NCI-H1694 (cell line): ENCODE measurements at regions not wholly inside any gene's neighbourhood (a gene's known extent, or its start where the extent isn't known, plus 50 kb on each side); places are given as distances from the start of the nearest gene placed in this dataset.
"Not testable (repeated sequence)": the region's sequence is repeated elsewhere in the genome, so short reads cannot be mapped to it uniquely, and the experiment has no call there.

ENCODE experiments used
- DNase-seq: peaks from one replicate; lab custom pipeline; 2025; lab: John Stamatoyannopoulos, UW

GRCh38 chr11:114805431-114805830 lies 127.1 kb downstream of the NXPE2 start:
- DNase-seq, result not testable (repeated sequence)

DNA sequence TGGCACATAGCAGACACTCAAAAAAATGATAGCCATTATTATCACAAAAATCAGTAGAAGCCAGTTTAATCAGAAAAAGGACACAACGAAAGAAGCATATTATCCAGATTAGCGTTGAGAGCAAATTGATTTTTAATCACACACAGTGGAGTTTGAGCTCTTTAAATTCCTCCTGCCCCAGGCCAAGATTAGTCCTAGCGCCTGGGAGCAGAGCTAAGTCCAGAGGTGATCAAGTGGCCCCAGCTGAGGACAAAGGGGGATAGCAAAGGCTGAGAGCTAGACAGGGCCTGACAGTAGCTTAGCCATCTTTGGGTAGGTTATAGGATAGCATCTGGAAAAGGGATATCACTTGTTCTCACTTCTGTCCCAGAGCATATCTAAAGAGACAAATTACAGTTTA lies 133.6 kb downstream of the NXPE2 start:
- no peak for DNase-seq

DNA sequence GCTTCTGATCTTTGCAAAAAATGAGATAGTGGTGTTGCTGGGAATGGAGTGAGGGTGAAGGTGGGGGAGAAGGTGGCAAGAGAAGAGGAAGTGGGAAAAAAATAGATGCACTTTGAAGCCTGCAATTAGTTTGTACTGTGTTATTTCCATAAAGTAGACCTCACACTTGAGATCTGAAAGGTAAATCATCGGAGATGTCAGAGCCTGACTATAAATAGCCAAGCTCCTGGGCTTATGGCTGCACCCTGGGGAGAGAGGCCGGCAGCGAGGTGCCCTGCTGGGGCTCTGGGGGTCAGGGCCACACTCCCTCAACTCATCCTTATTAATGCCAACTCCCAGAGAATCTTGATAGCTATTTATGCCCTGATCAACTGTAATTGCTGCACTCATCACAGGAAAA lies 134.4 kb downstream of the NXPE2 start:
- DNase-seq, result no peak

DNA sequence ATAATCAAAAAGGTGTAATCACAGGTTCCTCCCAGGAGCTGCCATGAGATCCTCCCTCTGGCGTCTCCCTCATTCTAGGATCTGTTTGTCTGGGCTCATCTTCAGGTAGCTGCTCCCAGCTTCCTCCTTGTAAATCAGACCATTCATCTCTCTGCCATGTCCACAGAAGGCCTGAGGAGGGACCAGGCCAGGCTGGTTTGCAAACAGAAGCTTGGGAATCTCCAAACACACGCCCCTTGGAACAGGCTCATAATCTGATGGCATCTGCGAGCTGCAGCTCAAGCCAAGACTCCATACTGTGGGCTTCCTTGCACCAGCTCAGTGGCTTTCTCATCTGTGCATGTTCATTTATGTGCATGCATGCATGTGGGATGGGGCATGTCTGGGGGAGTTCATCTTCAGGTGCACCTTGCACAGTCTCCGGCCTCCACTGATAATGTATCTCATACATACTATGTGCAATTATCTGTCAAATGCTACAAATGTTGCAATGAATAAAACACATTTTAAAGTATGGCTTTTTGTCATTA lies 134.9 kb downstream of the NXPE2 start:
- no peak for DNase-seq

DNA sequence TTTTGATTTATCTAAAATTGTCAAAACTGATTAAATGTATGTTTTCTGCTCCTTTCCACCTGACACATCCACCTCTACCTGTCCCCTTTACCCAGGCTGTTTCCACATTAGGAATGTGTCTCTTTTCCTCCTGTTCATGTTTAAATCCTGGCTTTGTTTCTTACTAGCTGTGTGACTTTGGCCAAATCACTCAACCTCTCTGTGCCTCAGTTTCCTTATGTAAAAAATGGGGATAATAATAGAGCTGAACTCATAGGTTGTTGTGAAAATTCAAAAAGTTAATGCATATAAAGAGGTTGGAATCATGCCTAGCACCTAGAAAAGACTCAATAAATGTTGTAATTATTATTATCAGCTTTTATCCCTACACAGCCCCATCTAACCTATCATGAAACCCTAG lies 136.8 kb downstream of the NXPE2 start:
- DNase-seq, result no peak

- DNase-seq, result no peak
These were observed 137.4 kb downstream of the NXPE2 start for GRCh38 chr11:114815761-114816160.

- peak; percentile 8 for DNase-seq
These were observed 138.5 kb downstream of the NXPE2 start for GRCh38 chr11:114816791-114817190.

GRCh38 chr11:114818382-114818781 lies 140.1 kb downstream of the NXPE2 start:
- no peak for DNase-seq

GRCh38 chr11:114819028-114819427 lies 140.7 kb downstream of the NXPE2 start:
- DNase-seq, result no peak

DNA sequence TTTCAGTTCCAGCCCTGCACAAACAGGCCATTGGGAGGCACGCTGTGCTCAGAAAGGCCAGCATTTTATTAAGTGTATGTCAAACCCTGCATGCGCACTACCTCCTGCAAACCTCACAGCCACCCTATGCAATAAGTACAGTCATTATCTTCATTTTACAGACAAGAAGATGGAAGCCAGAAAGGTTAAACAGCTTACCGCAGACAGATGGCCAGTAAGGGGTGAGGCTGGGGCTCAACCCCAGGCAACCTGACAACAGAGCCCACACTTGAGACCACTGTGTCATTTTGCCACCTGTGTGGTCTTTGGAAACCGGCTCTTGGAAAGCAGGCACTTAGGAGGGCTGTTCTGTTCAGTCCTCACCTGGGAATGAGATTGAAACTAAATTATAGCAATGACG lies 142.3 kb downstream of the NXPE2 start:
- DNase-seq, result no peak

DNA sequence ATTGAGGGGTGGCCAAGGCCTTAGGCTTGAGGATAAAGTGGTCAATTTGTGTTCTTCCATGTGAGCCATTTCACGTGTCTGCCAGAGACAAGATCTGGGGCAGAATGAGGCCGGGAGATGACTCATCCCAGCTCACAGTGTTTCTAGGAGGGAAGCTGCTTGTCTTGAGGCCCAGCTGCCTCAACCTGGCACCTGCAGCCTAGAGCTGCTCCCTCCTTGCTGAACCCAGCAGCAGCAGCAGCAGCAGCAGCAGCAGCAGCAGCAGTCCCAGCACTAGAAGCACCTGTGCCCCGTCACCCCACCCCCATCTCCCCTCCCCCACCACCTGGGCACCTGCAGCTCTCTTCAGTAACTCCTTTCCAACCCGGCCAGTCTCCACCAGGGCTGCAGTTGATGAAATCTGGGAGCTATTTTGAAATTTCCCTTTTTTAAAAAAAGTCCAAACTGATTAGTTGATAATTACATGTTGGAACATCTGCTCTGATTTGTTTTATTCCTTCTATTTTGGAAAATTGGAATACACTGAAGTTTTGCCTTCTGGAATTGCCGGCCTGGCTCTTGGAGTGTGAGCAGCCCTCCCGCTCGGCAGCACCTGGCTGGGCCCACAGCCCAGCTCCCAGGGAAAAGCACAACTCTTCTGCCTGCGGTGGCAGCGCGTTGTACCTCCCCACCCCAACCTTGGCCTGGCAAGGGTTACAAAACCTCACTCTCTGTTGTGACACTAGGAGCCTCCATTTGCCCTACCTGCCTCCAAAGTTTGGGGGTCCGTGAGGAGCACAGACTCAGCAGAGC lies 143.5 kb downstream of the NXPE2 start:
- no peak for DNase-seq

DNA sequence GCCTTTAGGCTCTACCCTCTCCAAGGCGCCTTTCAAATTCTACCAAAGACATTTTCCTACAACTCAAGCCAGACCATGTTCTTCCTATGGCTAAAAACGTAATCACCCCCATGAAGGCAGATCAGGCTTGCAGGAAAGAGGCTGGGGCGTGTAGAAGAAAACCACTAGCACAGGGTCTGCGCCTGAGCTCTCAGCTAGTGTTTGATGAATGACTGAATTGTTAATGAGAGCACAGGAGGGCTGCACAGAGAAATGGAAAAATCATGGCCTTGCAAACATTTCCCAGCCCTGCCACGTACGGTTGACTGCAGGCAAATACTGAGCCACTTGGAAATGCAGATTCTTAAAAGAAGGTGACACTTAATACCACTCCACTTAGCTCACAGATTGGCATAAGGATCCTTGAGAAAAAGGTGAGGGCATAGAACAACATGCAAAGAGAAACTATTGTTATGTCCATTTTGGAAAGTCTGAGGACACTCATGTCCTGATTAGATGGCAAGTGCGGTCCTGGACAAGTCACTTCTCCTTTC lies 148.6 kb downstream of the NXPE2 start:
- no peak for DNase-seq

- DNase-seq, result no peak
These were observed 149.4 kb downstream of the NXPE2 start for GRCh38 chr11:114827736-114828135.

DNA sequence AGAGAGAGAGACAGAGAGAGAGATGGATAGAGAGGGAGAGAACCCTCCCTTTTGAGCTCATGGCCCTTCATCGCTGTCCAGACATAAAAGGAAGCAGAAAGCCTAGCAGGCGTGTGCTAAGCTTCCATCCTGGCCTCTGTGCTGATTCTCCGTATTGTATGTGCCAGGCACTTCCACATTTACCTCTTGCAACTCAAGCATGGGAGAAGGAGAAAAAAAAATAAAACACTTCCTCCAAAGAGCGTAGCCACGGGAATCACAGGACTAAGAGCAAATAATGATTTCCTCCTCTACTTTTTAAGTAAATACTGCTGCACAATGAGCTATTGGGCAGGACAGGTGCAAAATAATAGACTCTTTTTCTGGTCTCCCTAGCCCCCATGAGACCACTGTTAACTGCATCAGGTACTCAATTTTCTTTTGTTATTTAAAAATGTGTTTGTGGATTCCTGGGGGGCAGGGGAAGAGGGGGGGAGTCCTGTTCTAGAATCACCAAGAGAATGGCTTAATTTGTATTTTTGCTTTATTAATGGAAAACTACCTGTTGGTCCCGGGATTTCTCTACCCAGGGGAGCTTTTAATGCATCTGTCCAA lies 154.3 kb downstream of the NXPE2 start:
- no peak for DNase-seq

DNA sequence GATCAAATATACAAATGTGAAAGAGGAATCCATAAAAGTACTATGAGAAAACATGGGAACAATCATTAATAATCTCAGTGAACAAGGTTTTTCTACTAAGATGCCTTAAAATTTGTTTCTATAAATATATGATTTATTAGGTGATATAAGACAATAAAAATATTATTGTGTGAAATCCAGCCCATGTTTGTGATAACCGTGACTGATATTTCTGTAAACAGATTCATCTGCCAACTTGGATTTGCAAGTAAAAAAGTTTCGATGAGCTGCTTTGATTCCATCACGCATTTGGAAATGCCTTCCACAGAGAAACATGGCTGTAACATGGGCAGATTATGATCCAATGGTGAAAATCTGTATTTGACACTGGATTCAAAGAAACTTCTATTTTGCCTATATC lies 157.8 kb downstream of the NXPE2 start:
- no peak for DNase-seq

DNA sequence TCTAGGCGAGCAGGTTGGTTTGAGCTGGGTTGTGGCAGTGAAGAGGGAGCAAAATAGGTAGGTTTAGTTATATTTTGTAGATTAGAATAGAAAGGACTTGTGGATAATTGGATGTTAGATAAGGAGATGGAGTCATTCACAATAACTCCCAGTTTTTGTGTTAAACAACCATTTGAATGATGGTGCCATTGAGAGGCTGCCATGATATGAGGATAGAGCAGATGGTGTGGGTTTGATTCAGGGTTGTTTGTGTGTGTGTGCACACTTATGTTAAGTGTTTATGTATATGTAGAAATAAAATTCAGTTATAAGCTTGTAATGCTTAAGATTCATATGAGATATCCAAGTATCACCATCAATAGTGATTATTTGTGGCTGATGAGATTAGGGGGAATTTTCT lies 166.6 kb downstream of the NXPE2 start:
- DNase-seq, result no peak

DNA sequence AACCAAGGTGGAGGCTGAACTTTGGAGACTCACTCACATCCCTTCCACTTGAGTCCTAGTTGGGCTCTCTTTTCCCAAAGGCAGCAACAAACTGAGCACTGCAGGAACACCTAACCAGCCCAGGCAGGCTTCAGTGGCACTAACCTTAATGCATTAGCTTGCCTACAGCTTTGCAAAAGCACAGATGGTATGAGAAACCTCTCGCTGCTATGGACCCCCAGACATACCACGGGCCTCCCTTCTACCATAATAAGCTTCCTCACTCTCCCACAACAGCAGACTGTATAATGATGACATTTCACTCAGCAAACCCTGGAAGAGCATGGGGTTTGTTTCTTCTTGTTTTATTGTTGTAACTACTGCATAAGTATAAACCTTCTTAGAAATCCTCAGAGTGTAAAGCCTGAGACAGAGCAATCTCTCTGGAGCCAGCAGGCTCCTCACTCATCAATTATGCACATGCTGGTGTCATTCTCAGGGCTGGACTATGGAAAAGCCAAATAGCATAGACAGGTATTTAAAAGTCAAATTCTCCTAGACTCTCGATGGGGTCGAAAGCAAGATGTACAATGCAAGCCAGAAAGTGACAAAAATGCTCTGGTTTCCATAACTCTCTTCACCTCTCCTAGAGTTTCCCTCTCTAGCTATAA lies 167.6 kb downstream of the NXPE2 start:
- DNase-seq, result no peak

- peak; percentile 61 for DNase-seq
These were observed 168.1 kb downstream of the NXPE2 start for GRCh38 chr11:114846416-114846791.

GRCh38 chr11:114847306-114847975 lies 169.1 kb downstream of the NXPE2 start:
- no peak for DNase-seq

DNA sequence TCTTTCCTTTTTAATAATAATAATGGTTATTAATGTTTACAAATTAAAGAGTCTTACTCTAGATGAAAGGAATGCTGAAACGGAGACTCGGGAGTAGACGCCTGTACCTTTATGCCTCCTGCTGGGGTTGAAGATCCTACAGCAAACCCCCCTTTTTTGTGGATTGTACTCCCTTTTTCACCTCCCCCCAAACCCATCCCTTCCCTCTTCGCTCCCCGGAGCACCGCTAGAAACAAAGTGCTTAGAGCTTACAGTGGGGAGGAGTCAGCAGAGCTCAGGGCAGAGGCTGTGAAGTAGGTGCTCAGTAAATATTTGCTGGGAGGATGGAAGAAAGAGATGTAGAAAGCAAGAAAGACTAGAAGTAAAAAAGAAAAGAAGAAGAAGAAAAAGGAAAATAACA lies 169.7 kb downstream of the NXPE2 start:
- no peak for DNase-seq

GRCh38 chr11:114857281-114857680 lies 179.0 kb downstream of the NXPE2 start:
- DNase-seq, result no peak

DNA sequence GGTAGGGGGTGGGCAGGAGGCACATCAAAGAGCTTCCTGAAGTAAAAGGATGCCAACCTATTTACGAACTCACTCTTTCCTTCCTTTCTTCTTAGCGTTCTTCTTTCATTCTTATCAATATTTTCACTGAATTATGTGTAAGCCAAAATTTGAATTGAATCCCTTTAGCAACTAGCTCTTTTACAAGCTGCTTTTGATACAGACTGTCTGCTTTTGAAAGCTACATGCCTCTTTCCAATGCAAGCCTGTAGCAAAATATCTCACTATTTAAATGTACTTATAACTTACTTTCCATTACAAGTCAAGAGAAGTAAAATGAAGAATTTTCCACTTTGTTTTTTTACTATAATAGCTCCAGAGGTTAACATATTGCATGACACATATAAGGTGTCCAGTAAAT lies 186.6 kb downstream of the NXPE2 start:
- no peak for DNase-seq
